D721Med (cell line): ENCODE measurements at regions not wholly inside any gene's neighbourhood (a gene's known extent, or its start where the extent isn't known, plus 50 kb on each side); places are given as distances from the start of the nearest gene placed in this dataset.

Experiments used
- DNase-seq: peaks from one replicate; pipeline ENCODE4 v3.0.0; 2011; ENCODE audit warnings: low spot score; ENCODE audit not compliant: insufficient read length
- FAIRE-seq: peaks from 2 replicates; lab custom pipeline; 2011; peaks lifted over from hg19 to GRCh38; lab: Jason Lieb, UNC
- CTCF ChIP-seq: IDR thresholded peaks from 2 replicates; pipeline ENCODE4 v1.5.1; 2012; ENCODE audit warnings: mild to moderate bottlenecking, control low read depth; ENCODE audit not compliant: insufficient read depth; ENCODE audit errors: missing control alignments

GRCh38 chr12:93136253-93137055 lies 207.4 kb upstream of the EEA1 start:
- no peak for DNase-seq
- no peak for FAIRE-seq
- no peak for TF ChIP-seq CTCF

GRCh38 chr12:93137656-93138612 lies 208.8 kb upstream of the EEA1 start:
- no peak for TF ChIP-seq CTCF
- DNase-seq (no peak), FAIRE-seq (no peak)

GRCh38 chr12:93139028-93139665 lies 210.1 kb upstream of the EEA1 start:
- no peak for TF ChIP-seq CTCF
- FAIRE-seq (no peak), DNase-seq (no peak)

GRCh38 chr12:93140325-93140724 lies 211.2 kb upstream of the EEA1 start:
- FAIRE-seq (no peak), DNase-seq (no peak)
- no peak for TF ChIP-seq CTCF

- DNase-seq, result no peak
- no peak for TF ChIP-seq CTCF
- no peak for FAIRE-seq
These were observed 211.7 kb upstream of the EEA1 start for GRCh38 chr12:93140801-93141200.

- DNase-seq, result no peak
- no peak for FAIRE-seq
- no peak for TF ChIP-seq CTCF
These were observed 213.8 kb upstream of the EEA1 start for GRCh38 chr12:93142881-93143280.
